HG03575 (cell line): ENCODE measurements at regions not wholly inside any gene's neighbourhood (a gene's known extent, or its start where the extent isn't known, plus 50 kb on each side); places are given as distances from the start of the nearest gene placed in this dataset.

Experiments
- ATAC-seq: cut with Tn5 transposase; IDR thresholded peaks from one replicate; pipeline ENCODE4 v1.9.1; 2021; ENCODE audit not compliant: unreplicated experiment, insufficient number of reproducible peaks, low FRiP score; ENCODE audit errors: extremely low read depth

DNA sequence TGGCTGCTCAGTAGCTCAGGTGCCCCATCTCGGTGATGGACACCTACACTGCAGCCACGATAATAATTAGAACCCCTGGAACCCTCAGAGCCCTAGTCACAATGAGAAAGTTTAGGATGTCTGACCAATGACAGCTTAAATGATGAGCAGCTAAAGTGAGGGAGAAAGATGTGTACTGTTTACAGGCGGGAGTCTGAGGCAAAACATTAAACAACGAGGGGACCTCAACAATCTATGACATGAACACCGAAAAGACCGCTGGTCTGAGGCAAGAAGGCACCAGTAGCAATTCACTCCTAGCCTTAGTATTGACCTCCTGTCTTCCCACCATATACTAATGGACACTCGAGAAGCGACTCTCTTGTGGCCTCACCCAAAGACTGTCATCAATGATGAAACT, 369.5 kb upstream of the SMIM31 start:
- ATAC-seq: no peak

DNA sequence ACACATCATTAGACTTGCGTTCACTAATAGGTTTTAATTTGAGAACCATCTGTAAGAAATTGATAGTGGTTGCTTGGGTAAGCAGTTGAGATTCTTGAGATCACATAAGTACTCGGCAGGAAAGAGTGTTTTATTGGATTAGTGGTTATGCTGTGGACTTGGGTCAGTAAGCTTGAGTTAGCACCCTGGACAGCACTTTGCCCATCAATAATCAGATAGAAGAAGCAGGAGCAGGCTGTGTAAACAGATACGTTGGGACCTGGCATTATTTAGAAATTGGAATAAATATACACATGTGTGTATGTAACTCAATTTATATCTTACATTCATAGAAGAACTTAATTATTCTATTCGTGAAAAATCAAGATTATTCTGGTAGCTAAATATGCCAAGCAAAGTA, 357.5 kb upstream of the SMIM31 start:
- no peak for ATAC-seq

DNA sequence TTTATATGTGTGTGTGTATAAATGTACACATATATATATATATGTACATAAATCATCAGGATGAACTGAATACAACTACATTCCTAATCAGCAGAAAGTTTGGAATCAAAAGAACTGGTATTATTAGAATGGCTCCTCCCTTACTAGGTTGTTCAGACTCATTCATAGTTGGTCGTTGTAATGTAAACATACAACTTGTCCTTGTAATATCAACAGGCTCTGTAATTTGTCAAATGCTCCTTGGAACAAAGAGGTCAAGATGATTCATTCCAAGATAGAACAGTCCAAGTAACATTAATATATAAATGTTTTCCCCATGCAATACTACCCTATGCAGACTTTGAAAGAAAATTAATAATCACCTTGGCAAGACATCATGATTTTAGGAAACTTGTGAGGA, 351.4 kb upstream of the SMIM31 start:
- ATAC-seq: no peak

DNA sequence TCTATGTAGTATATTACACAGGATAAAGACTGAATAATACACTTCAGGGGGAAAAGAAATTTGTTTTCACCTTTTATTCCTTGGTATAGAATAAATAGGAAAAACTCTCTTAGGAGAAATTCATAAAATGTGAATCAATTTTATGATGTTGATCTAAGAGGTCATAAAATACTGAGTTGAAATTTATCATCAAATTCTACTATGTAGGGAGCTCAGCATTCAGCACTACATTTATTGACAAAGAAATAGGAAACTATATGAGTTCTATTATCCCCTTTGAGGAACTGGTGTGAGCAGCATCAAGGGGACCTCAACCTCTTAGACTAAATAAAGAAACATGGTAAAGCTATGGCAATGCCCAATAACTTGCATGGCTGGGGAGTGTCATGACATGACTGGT, 348.2 kb upstream of the SMIM31 start:
- no peak for ATAC-seq

DNA sequence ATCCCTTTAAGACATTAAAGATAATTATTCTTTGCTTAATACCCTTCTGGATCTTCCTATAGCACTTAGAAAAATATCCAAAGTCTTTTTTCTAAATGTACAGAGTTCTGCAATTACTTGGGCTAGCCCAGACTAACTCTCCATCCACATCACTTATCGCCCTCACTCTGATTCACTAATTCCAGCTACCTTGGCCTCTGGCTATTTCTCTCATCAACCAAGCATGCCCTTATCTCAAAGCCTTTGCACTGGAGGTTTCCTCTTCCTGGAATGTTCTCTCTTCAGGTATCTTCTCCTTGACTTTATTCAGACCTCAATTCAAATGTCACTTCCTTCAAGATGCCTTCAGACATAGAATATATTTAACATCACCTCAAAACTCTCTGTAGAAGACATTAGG, 345.1 kb upstream of the SMIM31 start:
- ATAC-seq: no peak

DNA sequence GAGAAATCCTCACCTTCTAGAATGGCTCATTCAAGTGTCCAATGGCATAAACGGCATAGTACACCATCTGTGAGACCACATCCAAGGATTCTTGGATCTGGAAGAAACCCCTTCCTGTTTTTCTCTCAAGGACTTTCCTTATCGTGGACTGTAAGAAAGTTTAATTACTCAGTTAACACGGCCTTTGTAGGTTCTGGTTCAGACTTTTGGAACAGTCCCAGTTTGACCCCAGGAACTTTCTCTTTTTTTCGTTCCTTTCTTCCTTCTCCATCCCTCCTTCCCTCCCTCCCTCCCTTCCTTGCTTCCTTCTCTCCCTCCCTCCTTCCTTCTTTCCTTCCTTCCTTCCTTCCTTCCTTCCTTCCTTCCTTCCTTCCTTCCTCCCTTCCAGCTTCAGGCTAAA, 343.5 kb upstream of the SMIM31 start:
- ATAC-seq: no peak

DNA sequence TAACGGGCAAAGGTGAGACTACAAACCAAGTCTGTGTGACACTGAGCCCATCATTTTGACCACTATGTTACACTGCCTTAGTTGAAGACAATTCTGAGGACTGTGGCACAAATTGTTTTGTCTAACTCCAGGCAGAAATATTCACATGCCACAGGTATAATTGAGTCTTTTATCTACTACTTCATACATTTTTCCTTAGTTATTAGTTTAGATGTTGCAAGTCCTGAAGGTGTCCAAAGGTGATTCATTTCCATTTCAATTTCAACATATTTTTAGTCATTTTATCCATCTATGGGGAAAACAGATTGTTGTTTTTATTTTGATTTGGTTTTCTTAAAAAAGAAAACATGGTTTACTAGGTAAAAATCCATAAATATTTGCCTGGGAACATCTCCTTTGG, 341.7 kb upstream of the SMIM31 start:
- ATAC-seq: no peak

DNA sequence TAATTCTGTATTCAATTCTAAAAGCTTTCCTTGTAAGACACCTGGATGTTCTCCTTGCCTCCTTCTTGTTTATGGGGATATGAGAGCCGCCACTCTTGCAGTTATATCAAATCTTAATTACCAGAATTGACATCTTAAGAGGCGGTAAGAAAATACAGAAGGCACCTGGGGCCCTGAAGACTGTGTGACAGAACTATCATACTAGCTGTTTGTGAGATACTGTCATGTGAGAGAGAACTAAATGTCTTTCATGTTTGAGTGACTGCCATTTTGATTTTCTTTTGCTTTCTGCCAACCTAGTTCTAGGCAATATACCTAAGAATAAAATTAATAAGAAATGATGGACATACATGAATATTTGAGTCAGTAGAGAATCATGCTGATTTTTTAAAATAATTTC, 340.2 kb upstream of the SMIM31 start:
- no peak for ATAC-seq

DNA sequence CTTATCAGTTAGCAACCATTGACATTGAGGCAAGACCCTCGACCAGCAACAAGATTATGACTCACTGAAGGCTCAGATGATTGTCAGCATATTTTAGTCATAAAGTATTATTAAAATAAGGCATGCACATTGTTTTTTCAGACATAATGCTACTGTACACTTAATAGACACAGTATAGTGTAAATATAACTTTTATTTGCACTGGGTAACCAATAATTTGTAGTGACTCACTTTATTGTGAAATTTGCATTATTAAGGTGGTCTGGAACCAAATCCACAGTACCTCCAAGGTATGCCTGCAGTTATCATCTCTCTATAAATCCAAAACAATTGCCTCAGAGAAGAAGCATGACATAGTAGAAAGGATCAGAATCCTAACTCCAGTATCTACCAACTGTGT, 330.1 kb upstream of the SMIM31 start:
- no peak for ATAC-seq

DNA sequence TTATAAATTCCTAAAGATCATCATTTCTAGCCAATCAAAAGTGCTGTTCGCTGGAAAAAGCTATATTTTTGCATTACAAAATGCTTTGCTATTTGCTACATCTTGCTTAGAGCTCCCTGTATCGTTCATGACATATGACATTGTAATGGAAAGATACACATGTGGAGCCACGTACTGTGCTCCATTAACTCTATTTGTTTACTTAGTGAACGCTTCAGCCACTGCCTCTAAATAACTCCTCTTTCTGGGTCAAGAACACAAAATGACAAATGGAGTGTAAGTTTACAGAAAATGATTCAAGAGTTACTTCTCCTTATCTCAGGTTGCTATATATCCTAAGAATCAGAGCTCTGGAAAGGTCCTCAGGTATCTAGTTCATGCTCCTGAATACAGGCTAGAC, 329.1 kb upstream of the SMIM31 start:
- no peak for ATAC-seq

DNA sequence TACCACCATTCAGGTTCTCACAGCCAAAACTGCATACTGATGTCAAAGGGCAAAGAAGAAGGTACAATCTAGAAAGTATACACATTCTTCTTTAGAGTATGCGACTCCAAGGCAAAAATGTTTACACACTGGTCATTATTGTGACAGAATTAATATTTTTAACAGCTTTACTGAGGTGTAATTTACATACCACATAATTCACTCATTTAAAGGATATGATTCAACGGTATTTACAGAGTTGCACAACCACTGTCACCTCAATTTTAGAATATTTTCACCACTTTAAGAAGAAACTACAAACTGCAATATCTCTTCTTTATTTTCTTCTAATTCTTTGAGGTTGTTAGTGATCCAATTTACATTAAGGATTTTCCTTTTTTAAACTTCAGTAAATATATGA, 325.4 kb upstream of the SMIM31 start:
- ATAC-seq: no peak

DNA sequence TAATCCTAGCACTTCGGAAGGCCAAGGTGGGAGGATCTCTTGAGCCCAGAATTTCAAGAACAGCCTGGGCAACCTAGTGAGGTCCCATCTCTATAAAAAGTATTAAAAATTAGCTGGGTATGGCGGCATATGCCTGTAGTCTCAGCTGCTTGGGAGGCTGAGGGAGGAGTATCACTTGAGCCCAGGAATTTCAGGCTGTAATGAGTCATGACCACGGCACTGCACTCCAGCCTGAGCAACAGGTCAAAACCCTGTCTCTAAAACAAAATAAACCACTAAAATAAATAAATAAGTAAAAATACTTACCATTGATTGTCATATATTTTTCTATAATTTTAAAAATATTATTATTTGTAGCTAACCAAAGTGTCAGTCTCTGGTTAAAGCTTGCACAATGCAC, 315.6 kb upstream of the SMIM31 start:
- no peak for ATAC-seq

DNA sequence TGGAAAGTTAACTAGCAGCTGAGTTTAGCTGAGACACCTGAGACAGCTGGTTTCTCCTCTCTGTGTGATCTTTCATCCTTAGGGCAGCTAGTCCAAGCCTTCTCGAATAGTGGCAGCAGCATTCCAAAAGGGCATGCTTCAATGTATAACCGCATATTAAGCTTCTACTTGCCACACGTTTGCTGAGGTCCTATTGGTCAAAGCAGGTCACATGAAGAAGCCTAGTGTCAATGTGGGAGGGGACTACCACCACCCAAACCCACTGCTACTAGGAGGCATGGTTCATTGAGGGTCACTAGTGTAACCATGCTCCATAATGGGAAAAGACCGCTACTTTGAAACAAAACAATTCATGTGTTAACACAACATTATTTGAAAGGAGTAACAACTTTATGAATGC, 314.9 kb upstream of the SMIM31 start:
- ATAC-seq: no peak

DNA sequence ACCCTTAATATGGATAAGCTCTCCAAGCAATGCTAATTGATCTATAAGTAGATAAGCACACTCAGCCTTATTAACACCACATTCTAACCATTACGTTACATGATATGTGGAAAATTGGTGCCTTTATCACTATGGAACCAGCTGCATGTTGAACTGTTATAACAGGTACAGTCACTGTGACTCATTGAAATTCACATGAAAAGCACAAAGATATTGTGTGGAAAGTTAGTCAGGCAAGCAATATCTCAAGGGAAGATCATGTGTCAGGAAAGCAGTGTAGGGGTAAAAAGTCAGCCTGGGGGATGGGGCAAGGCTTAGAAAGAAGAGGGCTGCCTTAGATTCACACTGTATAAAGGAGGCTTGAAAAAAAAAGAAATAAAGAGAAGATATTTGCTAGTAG, 313.7 kb upstream of the SMIM31 start:
- no peak for ATAC-seq

DNA sequence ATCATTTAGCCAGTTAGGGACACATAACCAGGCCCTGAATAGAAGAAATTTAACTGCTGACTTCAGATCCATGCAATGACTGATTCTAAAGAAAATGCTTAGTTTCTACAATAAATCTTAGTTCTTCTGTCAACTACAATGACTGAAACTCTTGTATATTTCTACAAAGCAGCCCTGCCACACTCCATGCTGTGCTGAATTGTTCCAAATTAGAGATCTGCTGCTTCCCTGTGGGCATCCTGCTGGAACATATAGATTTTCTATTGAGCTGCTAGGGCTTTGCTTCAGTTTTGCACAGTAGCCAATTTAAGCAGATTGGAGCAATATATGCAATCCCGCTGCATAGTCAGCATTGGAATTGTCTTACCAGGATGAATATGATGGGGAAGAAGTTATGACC, 312.8 kb upstream of the SMIM31 start:
- no peak for ATAC-seq

DNA sequence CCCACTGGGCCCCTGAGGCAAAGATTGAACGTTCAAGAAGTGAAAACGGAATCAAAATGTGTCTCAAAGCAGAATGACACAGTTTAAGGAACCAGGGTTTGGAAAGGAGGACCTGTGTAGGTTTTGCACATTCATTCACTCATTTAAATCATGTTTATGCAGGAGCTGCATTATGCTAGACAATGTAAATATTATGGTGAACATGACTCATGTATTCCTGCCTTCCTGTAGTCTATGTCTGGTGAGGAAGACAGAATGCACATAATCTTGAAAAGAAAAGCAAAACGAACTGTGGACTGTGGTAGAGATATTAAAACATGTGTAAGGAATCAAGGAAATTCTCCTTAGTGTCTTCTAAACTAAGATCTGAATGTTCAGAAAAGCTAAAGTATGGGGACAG, 311.8 kb upstream of the SMIM31 start:
- ATAC-seq: no peak

DNA sequence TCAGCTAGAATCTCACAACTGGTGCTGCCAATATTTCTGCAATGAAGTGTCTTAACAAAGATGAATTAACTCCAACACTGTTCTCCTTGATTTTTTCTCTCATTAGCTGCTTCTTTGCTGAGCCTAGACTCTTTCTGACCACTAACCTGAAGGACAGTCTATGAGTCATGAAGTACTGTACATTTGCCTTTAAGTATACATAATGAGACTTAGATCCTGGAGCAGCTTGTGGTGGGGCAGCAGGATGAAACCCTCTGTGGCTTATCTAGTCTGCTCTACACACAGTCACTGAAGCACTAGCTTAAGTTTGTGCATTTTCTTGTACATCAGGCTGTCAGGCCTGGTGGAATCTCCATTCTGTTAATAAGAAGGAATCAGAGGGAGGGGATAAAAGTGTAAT, 307.4 kb upstream of the SMIM31 start:
- no peak for ATAC-seq

DNA sequence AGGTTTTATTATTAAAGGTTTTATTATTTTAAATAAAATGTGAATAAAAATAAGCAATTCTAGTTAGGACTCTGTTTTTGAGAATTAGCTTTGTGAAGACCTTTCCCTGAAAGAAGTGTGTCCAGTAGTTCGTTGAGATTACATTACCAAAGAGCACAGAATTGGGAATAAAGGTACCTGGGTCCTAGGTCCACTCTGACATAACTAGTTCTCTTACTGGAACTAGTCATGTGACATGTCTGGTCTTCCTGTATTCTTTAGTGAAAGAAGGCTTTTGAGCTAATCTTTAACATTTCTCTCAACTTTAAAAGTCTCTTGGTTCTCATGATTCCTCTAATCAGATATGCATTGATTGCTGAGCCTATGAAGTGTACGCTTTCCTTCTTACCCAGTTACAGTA, 292.0 kb upstream of the SMIM31 start:
- no peak for ATAC-seq

DNA sequence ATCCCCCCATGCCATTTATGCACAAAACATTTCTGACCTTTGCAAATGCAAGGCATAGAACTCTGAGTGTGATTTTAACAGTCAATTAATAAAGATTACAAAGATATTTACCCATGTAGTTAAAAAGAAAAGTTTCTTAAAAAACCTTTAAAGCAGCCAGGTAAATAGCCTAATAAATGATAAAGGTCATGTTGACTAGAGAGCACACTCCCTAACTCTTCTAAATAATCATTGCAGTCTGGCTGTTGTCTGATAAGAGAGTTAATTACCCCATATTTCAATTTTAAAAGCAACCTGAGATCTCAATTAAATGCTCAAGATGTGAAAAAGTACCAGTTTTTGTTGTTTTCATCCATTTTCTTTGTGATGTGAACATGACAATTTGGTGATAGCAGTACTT, 291.5 kb upstream of the SMIM31 start:
- ATAC-seq: no peak

DNA sequence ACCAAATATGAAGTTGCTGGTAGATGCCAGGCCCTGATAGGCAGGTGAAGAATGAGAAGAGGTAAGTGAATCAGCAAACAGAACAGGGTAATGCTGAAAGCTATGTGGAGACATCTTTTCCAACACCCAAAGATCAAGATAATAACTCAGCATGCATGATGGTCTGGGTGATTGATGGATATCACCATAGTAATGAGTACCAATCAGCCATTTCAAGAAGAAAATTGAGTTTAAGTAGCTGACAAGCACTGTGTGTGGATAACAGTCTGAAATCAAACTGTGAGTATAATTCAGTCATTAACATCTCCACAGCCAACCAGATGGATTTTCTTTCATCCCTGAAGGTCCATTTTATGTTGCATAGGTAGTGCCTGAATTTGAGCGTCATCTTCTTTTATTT, 289.6 kb upstream of the SMIM31 start:
- ATAC-seq: no peak

DNA sequence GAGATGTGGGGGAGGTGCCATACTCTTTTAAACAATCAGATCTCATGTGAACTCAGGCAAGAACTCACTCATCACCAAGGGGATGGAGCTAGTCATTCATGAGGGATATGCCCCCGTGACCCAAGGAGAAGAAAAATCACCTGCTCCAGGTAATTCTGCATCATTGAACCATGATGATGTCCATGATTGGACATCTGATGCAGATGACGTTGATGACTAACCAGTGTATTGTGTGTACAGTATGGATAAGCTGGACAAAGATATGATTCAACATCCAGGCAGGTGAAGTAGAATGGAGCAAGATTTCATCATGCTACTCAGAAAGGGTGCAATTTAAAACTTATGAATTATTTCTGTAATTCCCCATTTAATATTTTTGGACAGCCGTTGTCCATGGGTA, 286.4 kb upstream of the SMIM31 start:
- no peak for ATAC-seq
